Stomach (tissue), 8 donors: ENCODE measurements at regions not wholly inside any gene's neighbourhood (a gene's known extent, or its start where the extent isn't known, plus 50 kb on each side); places are given as distances from the start of the nearest gene placed in this dataset.
"Not testable (repeated sequence)": the region's sequence is repeated elsewhere in the genome, so short reads cannot be mapped to it uniquely, and the experiment has no call there.

Source experiments
- DNase-seq, 2 donors: peaks; one replicate each; pipeline versions ENCODE4 v3.0.0 to v3.0.0-alpha.2; 2013 to 2019
- H3K27ac ChIP-seq, 5 donors: fragments of 200-600 bp in 4 of 5; sonication (generic) in 4 of 5; one replicate each; pipeline ENCODE4 v1.5.1; 2013 to 2019; ENCODE audit warnings: mild to moderate bottlenecking in 1 of 5, moderate library complexity in 1 of 5
- H3K27me3 ChIP-seq, 3 donors: fragments of 200-600 bp; sonication (generic); one replicate each; pipeline ENCODE4 v1.5.1; 2017 to 2019; ENCODE audit warnings: mixed run types in 1 of 3
- H3K36me3 ChIP-seq, 4 donors: fragments of 200-600 bp; sonication (generic); 1 replicate in 3 of 4; 2 replicates in 1 of 4; pipeline ENCODE4 v1.5.1; 2016 to 2019
- H3K4me1 ChIP-seq, 4 donors: fragments of 200-600 bp; sonication (generic); one replicate each; pipeline ENCODE4 v1.5.1; 2016 to 2019
- H3K4me3 ChIP-seq, 4 donors: fragments of 200-600 bp; sonication (generic) in 3 of 4; one replicate each; pipeline ENCODE4 v1.5.1; 2016 to 2019; ENCODE audit warnings: mild to moderate bottlenecking in 1 of 4
- H3K9me3 ChIP-seq, 4 donors: fragments of 200-600 bp; sonication (generic); one replicate each; pipeline ENCODE4 v1.5.1; 2016 to 2019
- EP300 ChIP-seq: sonication (generic); formaldehyde crosslinking; IDR thresholded peaks from one replicate; pipeline ENCODE4 v1.6.1; 2017; ENCODE audit warnings: antibody characterized with exemption
- POLR2A ChIP-seq, 4 donors: fragments of 450-650 bp; IDR thresholded peaks; one replicate each; pipeline ENCODE4 v1.6.1; 2016; ENCODE audit warnings: antibody characterized with exemption in 4 of 4, control low read depth in 2 of 4, mild to moderate bottlenecking in 1 of 4, moderate library complexity in 1 of 4
- POLR2AphosphoS5 ChIP-seq, 3 donors: sonication (generic); formaldehyde crosslinking; IDR thresholded peaks; one replicate each; pipeline ENCODE4 v1.6.1; 2016; ENCODE audit warnings: antibody characterized with exemption in 3 of 3
- WGBS, 5 donors: extraction: QIAGEN DNeasy Blood & Tissue Kit in 3 of 5; methylation state at CpG; one replicate each; pipeline versions ENCODE4 v1.1.5 to v1.1.7; 2013 to 2018; 5-methylcytosine and 5-hydroxymethylcytosine counted together
- intact Hi-C: fragments of 100-400 bp; cut with DNase I; formaldehyde crosslinking; loops from one replicate; pipeline ENCODE4 v1.15.1; 2023; ENCODE audit warnings: low total_unique reads
- TF ChIP-seq, protein P1 (sequence below), 7 experiments: fragments of 450-650 bp in 4 of 7; fragments of 200-600 bp in 3 of 7; sonication (generic) in 3 of 7; IDR thresholded peaks; one replicate each; pipeline ENCODE4 v1.5.1; 2016 to 2019; ENCODE audit warnings: antibody characterized with exemption in 7 of 7, control low read depth in 2 of 7, mild to moderate bottlenecking in 1 of 7
- donor health status: healthy with polysubstance abuse.
- donor health status: Bipolar disorder and iron deficiency.
- donor health status: healthy.

- H3K36me3 ChIP-seq, H3K27ac ChIP-seq, H3K4me1 ChIP-seq, H3K27me3 ChIP-seq, DNase-seq, H3K9me3 ChIP-seq, intact Hi-C loops, H3K4me3 ChIP-seq: not testable (repeated sequence)
Measured at GRCh38 chr1:214095896-214096295, 108.1 kb downstream of the PROX1 start.

GRCh38 chr1:214101246-214101645, 113.5 kb downstream of the PROX1 start:
- no peaks in the 10 kb centered on the region for H3K4me1 ChIP-seq
- intact Hi-C loops = no loop called here
- WGBS, 5 donors = 38 to 71% (median 54%) methylated on average over 2 of the region's 2 CpGs
- H3K27me3 ChIP-seq = no peaks in the 10 kb centered on the region
- no peak for DNase-seq
- TF ChIP-seq, protein P1, sequence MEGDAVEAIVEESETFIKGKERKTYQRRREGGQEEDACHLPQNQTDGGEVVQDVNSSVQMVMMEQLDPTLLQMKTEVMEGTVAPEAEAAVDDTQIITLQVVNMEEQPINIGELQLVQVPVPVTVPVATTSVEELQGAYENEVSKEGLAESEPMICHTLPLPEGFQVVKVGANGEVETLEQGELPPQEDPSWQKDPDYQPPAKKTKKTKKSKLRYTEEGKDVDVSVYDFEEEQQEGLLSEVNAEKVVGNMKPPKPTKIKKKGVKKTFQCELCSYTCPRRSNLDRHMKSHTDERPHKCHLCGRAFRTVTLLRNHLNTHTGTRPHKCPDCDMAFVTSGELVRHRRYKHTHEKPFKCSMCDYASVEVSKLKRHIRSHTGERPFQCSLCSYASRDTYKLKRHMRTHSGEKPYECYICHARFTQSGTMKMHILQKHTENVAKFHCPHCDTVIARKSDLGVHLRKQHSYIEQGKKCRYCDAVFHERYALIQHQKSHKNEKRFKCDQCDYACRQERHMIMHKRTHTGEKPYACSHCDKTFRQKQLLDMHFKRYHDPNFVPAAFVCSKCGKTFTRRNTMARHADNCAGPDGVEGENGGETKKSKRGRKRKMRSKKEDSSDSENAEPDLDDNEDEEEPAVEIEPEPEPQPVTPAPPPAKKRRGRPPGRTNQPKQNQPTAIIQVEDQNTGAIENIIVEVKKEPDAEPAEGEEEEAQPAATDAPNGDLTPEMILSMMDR (IDR thresholded peaks at IDR 0.05) = no peak
- TF ChIP-seq POLR2A (IDR thresholded peaks at IDR 0.05) = no peak
- TF ChIP-seq POLR2AphosphoS5 (IDR thresholded peaks at IDR 0.05) = no peak
- no peak for TF ChIP-seq EP300
- no peak overlapping the region for H3K27ac ChIP-seq
- no peaks in the 10 kb centered on the region for H3K36me3 ChIP-seq
- peaks cover 3 to 10% (median 8%) of the 10 kb centered on the region in 4 donors for H3K9me3 ChIP-seq
- H3K4me3 ChIP-seq = no peak overlapping the region

DNA sequence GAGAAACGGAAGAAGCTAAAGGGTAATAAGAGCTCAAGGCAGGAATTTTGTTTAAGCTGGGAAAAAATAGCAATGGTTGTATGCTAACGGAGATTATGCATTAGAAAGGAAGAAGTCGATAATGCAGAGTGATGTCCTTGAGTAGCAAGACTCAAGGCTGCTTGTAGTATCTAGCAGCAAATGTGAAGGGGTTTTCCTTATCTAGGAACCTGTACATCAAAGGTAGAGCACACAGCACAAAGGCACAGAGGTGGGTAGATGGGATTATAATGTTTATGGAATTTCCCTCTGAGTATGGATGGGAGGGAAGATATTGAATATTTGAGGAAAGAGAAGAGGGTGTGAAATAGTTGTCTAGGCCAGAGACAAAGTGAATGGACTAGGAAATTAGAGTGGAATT, 114.1 kb downstream of the PROX1 start:
- intact Hi-C loops = no loop called here
- Histone ChIP-seq H3K27ac (no peak overlapping the region), H3K36me3 (no peaks in the 10 kb centered on the region), H3K4me1 (no peaks in the 10 kb centered on the region), H3K4me3 (no peak overlapping the region), H3K9me3 (peaks cover 3 to 10% (median 8%) of the 10 kb centered on the region in 4 donors), H3K27me3 (no peaks in the 10 kb centered on the region)
- DNase-seq = no peak
- TF ChIP-seq EP300 = no peak
- no peak for TF ChIP-seq POLR2A (IDR thresholded peaks at IDR 0.05)
- no peak for TF ChIP-seq POLR2AphosphoS5 (IDR thresholded peaks at IDR 0.05)
- TF ChIP-seq, protein P1 (IDR thresholded peaks at IDR 0.05) = no peak
- WGBS, 5 donors = 84 to 92% (median 88%) methylated on average over 3 of the region's 3 CpGs

DNA sequence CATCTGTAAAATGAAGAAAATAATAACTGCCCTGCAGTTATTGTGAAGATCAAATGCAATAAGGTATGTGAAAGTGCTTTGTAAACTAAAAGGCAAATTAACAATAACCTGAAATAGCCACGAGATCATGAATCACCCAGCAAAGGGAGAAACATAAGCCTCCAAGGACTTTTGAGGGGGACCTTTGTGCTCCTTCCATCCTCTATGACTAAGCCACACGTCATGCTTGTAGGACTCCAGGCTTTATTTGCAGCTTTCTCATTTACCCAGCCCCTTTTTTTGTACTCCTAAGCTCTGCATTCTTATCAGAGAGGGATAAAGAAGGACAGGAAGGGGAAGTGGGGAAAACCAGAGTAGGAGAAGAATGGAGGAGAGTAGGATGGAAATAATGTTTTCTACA, 115.1 kb downstream of the PROX1 start:
- Histone ChIP-seq H3K36me3 (no peaks in the 10 kb centered on the region), H3K27ac (no peak overlapping the region), H3K9me3 (peaks cover 3 to 10% (median 8%) of the 10 kb centered on the region in 4 donors), H3K4me1 (peaks cover 0 to 9% (median 6%) of the 10 kb centered on the region in 4 donors), H3K4me3 (no peak overlapping the region), H3K27me3 (peaks cover 0 to 6% (median 0%) of the 10 kb centered on the region in 3 donors)
- intact Hi-C loops = no loop called here
- 22 to 39% (median 25%) methylated on average over 2 of the region's 2 CpGs for WGBS, 5 donors
- TF ChIP-seq POLR2A (IDR thresholded peaks at IDR 0.05) (no peak), EP300 (no peak), POLR2AphosphoS5 (IDR thresholded peaks at IDR 0.05) (no peak)
- TF ChIP-seq, protein P1 (IDR thresholded peaks at IDR 0.05) = no peak
- peak in 1 of 2 donors; percentile 58 for DNase-seq

- Histone ChIP-seq H3K36me3 (no peaks in the 10 kb centered on the region), H3K27ac (no peak overlapping the region), H3K4me3 (no peak overlapping the region), H3K4me1 (peaks cover 0 to 11% (median 7%) of the 10 kb centered on the region in 4 donors), H3K27me3 (peaks cover 0 to 6% (median 0%) of the 10 kb centered on the region in 3 donors), H3K9me3 (peaks cover 3 to 10% (median 8%) of the 10 kb centered on the region in 4 donors)
- TF ChIP-seq, protein P1 (IDR thresholded peaks at IDR 0.05) = no peak
- TF ChIP-seq POLR2A (IDR thresholded peaks at IDR 0.05) = no peak
- no peak for TF ChIP-seq EP300
- no peak for TF ChIP-seq POLR2AphosphoS5 (IDR thresholded peaks at IDR 0.05)
- intact Hi-C loops = no loop called here
- WGBS, 5 donors = 90 to 97% (median 94%) methylated on average over 2 of the region's 2 CpGs
- DNase-seq = no peak
Measured at GRCh38 chr1:214103778-214104177, 116.0 kb downstream of the PROX1 start.
